Keratinocyte (primary cell): ENCODE measurements at regions not wholly inside any gene's neighbourhood (a gene's known extent, or its start where the extent isn't known, plus 50 kb on each side); places are given as distances from the start of the nearest gene placed in this dataset.

Experiments used
- DNase-seq: peaks from one replicate; pipeline ENCODE4 v3.0.0-alpha.2; 2011; ENCODE audit warnings: low read depth, missing footprints, low spot score
- FAIRE-seq: peaks from 2 replicates; lab custom pipeline; 2011; peaks lifted over from hg19 to GRCh38; lab: Jason Lieb, UNC
- H2AFZ ChIP-seq: 2 replicates; pipeline ENCODE4 v1.6.0; 2012; ENCODE audit warnings: low read length, control low read depth, inconsistent platforms; ENCODE audit not compliant: control insufficient read depth
- H3K27ac ChIP-seq: 2 replicates; pipeline ENCODE4 v1.5.1; 2011; ENCODE audit warnings: low read length; ENCODE audit not compliant: control insufficient read depth, insufficient read depth
- H3K27me3 ChIP-seq: 3 replicates; pipeline ENCODE4 v1.6.0; 2011; ENCODE audit warnings: low read length; ENCODE audit not compliant: control insufficient read depth, insufficient read depth; ENCODE audit errors: extremely low read depth
- H3K36me3 ChIP-seq, 2 experiments: 2 replicates in 1 of 2; 3 replicates in 1 of 2; pipeline ENCODE4 v1.5.1; 2011; ENCODE audit warnings: low read length in 2 of 2, mild to moderate bottlenecking in 1 of 2; ENCODE audit not compliant: control insufficient read depth in 2 of 2, insufficient read depth in 2 of 2; ENCODE audit errors: extremely low read depth in 1 of 2
- H3K4me1 ChIP-seq: 3 replicates; pipeline ENCODE4 v1.5.1; 2011; ENCODE audit warnings: low read length; ENCODE audit not compliant: control insufficient read depth, insufficient read depth; ENCODE audit errors: extremely low read depth
- H3K4me2 ChIP-seq: 3 replicates; pipeline ENCODE4 v1.6.0; 2011; ENCODE audit warnings: low read depth, low read length; ENCODE audit not compliant: control insufficient read depth, insufficient read depth; ENCODE audit errors: extremely low read depth
- H3K4me3 ChIP-seq, 3 experiments: fragments of 200-600 bp in 1 of 3; sonication (generic) in 1 of 3; 2 replicates in 2 of 3; 3 replicates in 1 of 3; pipeline ENCODE4 v1.5.1; 2011 to 2016; ENCODE audit warnings: low read length in 3 of 3, mild to moderate bottlenecking in 3 of 3, control low read depth in 2 of 3, inconsistent platforms in 1 of 3, low read depth in 1 of 3, mixed read lengths in 1 of 3, mixed run types in 1 of 3, moderate library complexity in 1 of 3; ENCODE audit not compliant: control insufficient read depth in 2 of 3, insufficient read depth in 2 of 3; ENCODE audit errors: extremely low read depth in 1 of 3
- H3K79me2 ChIP-seq: 2 replicates; pipeline ENCODE4 v1.6.0; 2012; ENCODE audit warnings: low read length; ENCODE audit not compliant: control insufficient read depth, insufficient read depth
- H3K9ac ChIP-seq: 3 replicates; pipeline ENCODE4 v1.6.0; 2011; ENCODE audit warnings: low read length; ENCODE audit not compliant: control insufficient read depth, insufficient read depth; ENCODE audit errors: extremely low read depth
- H3K9me1 ChIP-seq: 3 replicates; pipeline ENCODE4 v1.6.0; 2011; ENCODE audit warnings: low read length; ENCODE audit not compliant: control insufficient read depth, insufficient read depth; ENCODE audit errors: extremely low read depth
- H3K9me3 ChIP-seq: 2 replicates; pipeline ENCODE4 v1.5.1; 2012; ENCODE audit warnings: low read depth, low read length; ENCODE audit not compliant: control insufficient read depth
- H4K20me1 ChIP-seq: 3 replicates; pipeline ENCODE4 v1.6.0; 2011; ENCODE audit warnings: low read length; ENCODE audit not compliant: control insufficient read depth, insufficient read depth; ENCODE audit errors: extremely low read depth
- CTCF ChIP-seq, 3 experiments: IDR thresholded peaks in 1 of 3; conservative IDR thresholded peaks in 1 of 3; optimal IDR thresholded peaks in 1 of 3; 2 replicates in 2 of 3; 3 replicates in 1 of 3; pipeline versions ENCODE3 to v1.5.1; 2011; ENCODE audit warnings: low read length in 3 of 3, mild to moderate bottlenecking in 3 of 3, moderate library complexity in 2 of 3, control low read depth in 1 of 3, inconsistent platforms in 1 of 3; ENCODE audit not compliant: insufficient read depth in 2 of 3; ENCODE audit errors: extremely low read depth in 1 of 3
- EZH2 ChIP-seq: IDR thresholded peaks from one replicate; pipeline ENCODE4 v1.6.1; 2012; ENCODE audit warnings: inconsistent platforms, mild to moderate bottlenecking, low read length, moderate library complexity
- dilution Hi-C: fragments of 300-500 bp; cut with MboI; formaldehyde crosslinking; loops from one replicate; pipeline ENCODE4 v1.7.0; 2020; ENCODE audit warnings: low sequenced_read_pairs; ENCODE audit not compliant: extremely low pct_ligation_motif_present

GRCh38 chr3:98662699-98663098 is 69.3 kb upstream of the CPOX start:
- H3K4me2 ChIP-seq = no peak overlapping the region
- H3K36me3 ChIP-seq = no peaks in the 10 kb centered on the region
- H2AFZ ChIP-seq = no peak overlapping the region
- H3K79me2 ChIP-seq = no peaks in the 10 kb centered on the region
- no peak overlapping the region for H3K27ac ChIP-seq
- no peaks in the 10 kb centered on the region for H3K4me1 ChIP-seq
- TF ChIP-seq CTCF (optimal IDR thresholded peaks at IDR 0.05 in 1 of 3, IDR thresholded peaks at IDR 0.05 in 1 of 3, conservative IDR thresholded peaks at IDR 0.05 in 1 of 3; ENCODE audit: extremely low read depth in 1 of 3, insufficient read depth in 2 of 3, low read length in 3 of 3) (no peak), EZH2 (no peak)
- no peak overlapping the region for H3K4me3 ChIP-seq
- no peaks in the 10 kb centered on the region for H3K9me1 ChIP-seq
- dilution Hi-C loops = no loop called here
- H3K27me3 ChIP-seq = no peaks in the 10 kb centered on the region
- no peaks in the 10 kb centered on the region for H4K20me1 ChIP-seq
- H3K9ac ChIP-seq = no peak overlapping the region
- no peaks in the 10 kb centered on the region for H3K9me3 ChIP-seq
- FAIRE-seq (no peak), DNase-seq (no peak)

- DNase-seq = no peak
- dilution Hi-C loops = no loop called here
- TF ChIP-seq EZH2 (no peak), CTCF (optimal IDR thresholded peaks at IDR 0.05 in 1 of 3, IDR thresholded peaks at IDR 0.05 in 1 of 3, conservative IDR thresholded peaks at IDR 0.05 in 1 of 3; ENCODE audit: extremely low read depth in 1 of 3, insufficient read depth in 2 of 3, low read length in 3 of 3) (no peak)
Measured at GRCh38 chr3:98670020-98670419, 76.6 kb upstream of the CPOX start.

More at GRCh38 chr3:98670020-98670419, 76.6 kb upstream of the CPOX start:
- Histone ChIP-seq H3K36me3 (no peaks in the 10 kb centered on the region), H2AFZ (no peak overlapping the region), H4K20me1 (no peaks in the 10 kb centered on the region), H3K27ac (no peak overlapping the region), H3K9ac (no peak overlapping the region), H3K4me3 (no peak overlapping the region), H3K4me2 (no peak overlapping the region), H3K27me3 (no peaks in the 10 kb centered on the region), H3K9me3 (no peaks in the 10 kb centered on the region), H3K79me2 (no peaks in the 10 kb centered on the region), H3K4me1 (no peaks in the 10 kb centered on the region), H3K9me1 (no peaks in the 10 kb centered on the region)
- FAIRE-seq = no peak
